IPS-15b (cell line): ENCODE measurements at regions not wholly inside any gene's neighbourhood (a gene's known extent, or its start where the extent isn't known, plus 50 kb on each side); places are given as distances from the start of the nearest gene placed in this dataset.

Source experiments
- H3K27me3 ChIP-seq: one replicate; pipeline ENCODE4 v1.6.1; 2013; ENCODE audit warnings: low read length; ENCODE audit not compliant: control insufficient read depth, insufficient read depth
- H3K36me3 ChIP-seq: one replicate; pipeline ENCODE4 v1.6.1; 2013; ENCODE audit warnings: low read length; ENCODE audit not compliant: control insufficient read depth, insufficient read depth
- H3K4me1 ChIP-seq: one replicate; pipeline ENCODE4 v1.6.1; 2013; ENCODE audit warnings: mild to moderate bottlenecking, low read length; ENCODE audit not compliant: control insufficient read depth, insufficient read depth
- H3K4me3 ChIP-seq: one replicate; pipeline ENCODE4 v1.5.1; 2013; ENCODE audit warnings: low read depth, low read length
- H3K9ac ChIP-seq: one replicate; pipeline ENCODE4 v1.6.1; 2013; ENCODE audit warnings: low read depth, mild to moderate bottlenecking, low read length
- H3K9me3 ChIP-seq: one replicate; pipeline ENCODE4 v1.6.1; 2013; ENCODE audit warnings: mild to moderate bottlenecking, low read length; ENCODE audit not compliant: control insufficient read depth, insufficient read depth

GRCh38 chr6:37766717-37767116 is 52.8 kb upstream of the ZFAND3 start:
- Histone ChIP-seq H3K27me3 (peaks cover 82% of the 10 kb centered on the region), H3K36me3 (no peaks in the 10 kb centered on the region), H3K9me3 (no peaks in the 10 kb centered on the region), H3K9ac (no peak overlapping the region), H3K4me3 (no peak overlapping the region), H3K4me1 (no peaks in the 10 kb centered on the region)

- no peaks in the 10 kb centered on the region for H3K9me3 ChIP-seq
- no peak overlapping the region for H3K9ac ChIP-seq
- H3K4me1 ChIP-seq = no peaks in the 10 kb centered on the region
- peaks cover 88% of the 10 kb centered on the region for H3K27me3 ChIP-seq
- no peaks in the 10 kb centered on the region for H3K36me3 ChIP-seq
- no peak overlapping the region for H3K4me3 ChIP-seq
These were observed 54.2 kb upstream of the ZFAND3 start for GRCh38 chr6:37765182-37765775.

- Histone ChIP-seq H3K9me3 (no peaks in the 10 kb centered on the region), H3K27me3 (peaks cover 94% of the 10 kb centered on the region), H3K9ac (no peak overlapping the region)
These were observed 56.1 kb upstream of the ZFAND3 start for GRCh38 chr6:37763413-37763812.

GRCh38 chr6:37762806-37763205 is 56.7 kb upstream of the ZFAND3 start:
- Histone ChIP-seq H3K4me3 (peak overlapping the region; percentile 11), H3K9me3 (no peaks in the 10 kb centered on the region), H3K36me3 (no peaks in the 10 kb centered on the region), H3K4me1 (no peaks in the 10 kb centered on the region), H3K9ac (no peak overlapping the region), H3K27me3 (peaks cover 96% of the 10 kb centered on the region)

More at GRCh38 chr6:37763413-37763812, 56.1 kb upstream of the ZFAND3 start:
- Histone ChIP-seq H3K36me3 (no peaks in the 10 kb centered on the region), H3K4me3 (peak overlapping the region; percentile 5), H3K4me1 (no peaks in the 10 kb centered on the region)

- no peaks in the 10 kb centered on the region for H3K9me3 ChIP-seq
- H3K27me3 ChIP-seq = peaks cover 96% of the 10 kb centered on the region
- H3K9ac ChIP-seq = no peak overlapping the region
- no peaks in the 10 kb centered on the region for H3K36me3 ChIP-seq
- H3K4me1 ChIP-seq = no peaks in the 10 kb centered on the region
- H3K4me3 ChIP-seq = peak overlapping the region; percentile 16
These were observed 57.8 kb upstream of the ZFAND3 start for GRCh38 chr6:37761554-37762271.

- no peaks in the 10 kb centered on the region for H3K4me1 ChIP-seq
- no peak overlapping the region for H3K9ac ChIP-seq
- peaks cover 97% of the 10 kb centered on the region for H3K27me3 ChIP-seq
These were observed 60.0 kb upstream of the ZFAND3 start for GRCh38 chr6:37759221-37760144.

DNA sequence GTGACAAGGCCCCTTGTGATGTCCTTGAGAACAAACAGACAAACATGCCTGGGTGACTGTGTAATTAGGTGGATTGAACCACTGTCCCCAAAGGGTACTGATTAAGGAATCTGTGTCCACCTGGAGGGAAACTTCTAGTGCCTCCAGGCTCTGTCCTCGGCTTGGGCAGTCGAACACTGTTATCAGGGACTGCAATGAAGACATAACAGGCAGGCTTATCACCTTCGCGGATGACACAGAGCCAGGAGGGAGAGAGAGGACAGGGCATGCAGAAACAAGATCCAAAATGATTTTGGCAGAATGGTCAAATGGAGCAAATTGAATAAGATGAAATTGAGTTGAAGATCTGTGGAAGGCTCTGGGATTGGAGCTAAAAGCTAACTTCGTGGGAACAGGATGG is 60.9 kb upstream of the ZFAND3 start:
- peaks cover 93% of the 10 kb centered on the region for H3K27me3 ChIP-seq
- H3K36me3 ChIP-seq = no peaks in the 10 kb centered on the region
- H3K4me3 ChIP-seq = no peak overlapping the region
- H3K9me3 ChIP-seq = no peaks in the 10 kb centered on the region
- H3K4me1 ChIP-seq = no peaks in the 10 kb centered on the region
- H3K9ac ChIP-seq = no peak overlapping the region

More at GRCh38 chr6:37759221-37760144, 60.0 kb upstream of the ZFAND3 start:
- no peaks in the 10 kb centered on the region for H3K9me3 ChIP-seq
- H3K36me3 ChIP-seq = no peaks in the 10 kb centered on the region
- H3K4me3 ChIP-seq = no peak overlapping the region

DNA sequence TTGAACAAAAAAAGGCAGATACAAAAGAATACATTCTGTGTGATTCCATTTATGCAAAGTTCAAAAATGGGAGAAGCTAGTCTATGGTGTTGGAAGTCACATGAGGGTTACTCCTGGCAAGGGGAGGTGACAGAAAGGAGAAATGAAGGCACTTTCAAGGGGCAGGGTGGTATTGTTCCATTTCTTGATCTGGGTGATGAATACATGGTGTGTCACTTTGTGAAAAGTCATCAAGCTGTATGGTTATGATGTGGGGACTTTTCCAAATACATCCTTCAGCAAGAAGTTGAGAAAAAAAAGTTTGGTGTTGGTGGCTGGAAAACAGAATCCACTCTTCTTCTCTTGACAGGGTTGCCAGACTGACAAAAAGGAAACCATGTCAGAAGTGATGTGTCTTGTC is 60.6 kb upstream of the MDGA1 start:
- no peaks in the 10 kb centered on the region for H3K4me1 ChIP-seq
- no peak overlapping the region for H3K4me3 ChIP-seq
- peaks cover 91% of the 10 kb centered on the region for H3K27me3 ChIP-seq
- no peaks in the 10 kb centered on the region for H3K9me3 ChIP-seq
- H3K9ac ChIP-seq = no peak overlapping the region
- no peaks in the 10 kb centered on the region for H3K36me3 ChIP-seq

GRCh38 chr6:37757381-37757780 is 59.7 kb upstream of the MDGA1 start:
- Histone ChIP-seq H3K4me3 (no peak overlapping the region), H3K36me3 (no peaks in the 10 kb centered on the region), H3K9ac (no peak overlapping the region), H3K4me1 (no peaks in the 10 kb centered on the region), H3K27me3 (peaks cover 85% of the 10 kb centered on the region), H3K9me3 (no peaks in the 10 kb centered on the region)

GRCh38 chr6:37756135-37756534 is 58.5 kb upstream of the MDGA1 start:
- Histone ChIP-seq H3K9ac (no peak overlapping the region), H3K27me3 (peaks cover 75% of the 10 kb centered on the region), H3K36me3 (no peaks in the 10 kb centered on the region), H3K4me3 (no peak overlapping the region), H3K4me1 (peaks cover 3% of the 10 kb centered on the region), H3K9me3 (no peaks in the 10 kb centered on the region)

- Histone ChIP-seq H3K4me3 (no peak overlapping the region), H3K4me1 (peaks cover 13% of the 10 kb centered on the region), H3K36me3 (no peaks in the 10 kb centered on the region), H3K9ac (no peak overlapping the region), H3K9me3 (no peaks in the 10 kb centered on the region), H3K27me3 (peaks cover 41% of the 10 kb centered on the region)
These were observed 55.0 kb upstream of the MDGA1 start for GRCh38 chr6:37752718-37753117.
